ENCODE measurements at regions not wholly inside any gene's neighbourhood (a gene's known extent, or its start where the extent isn't known, plus 50 kb on each side); places are given as distances from the start of the nearest gene placed in this dataset.
"Not testable (repeated sequence)": the region's sequence is repeated elsewhere in the genome, so short reads cannot be mapped to it uniquely, and the experiment has no call there.

- TF ChIP-seq, protein P1, sequence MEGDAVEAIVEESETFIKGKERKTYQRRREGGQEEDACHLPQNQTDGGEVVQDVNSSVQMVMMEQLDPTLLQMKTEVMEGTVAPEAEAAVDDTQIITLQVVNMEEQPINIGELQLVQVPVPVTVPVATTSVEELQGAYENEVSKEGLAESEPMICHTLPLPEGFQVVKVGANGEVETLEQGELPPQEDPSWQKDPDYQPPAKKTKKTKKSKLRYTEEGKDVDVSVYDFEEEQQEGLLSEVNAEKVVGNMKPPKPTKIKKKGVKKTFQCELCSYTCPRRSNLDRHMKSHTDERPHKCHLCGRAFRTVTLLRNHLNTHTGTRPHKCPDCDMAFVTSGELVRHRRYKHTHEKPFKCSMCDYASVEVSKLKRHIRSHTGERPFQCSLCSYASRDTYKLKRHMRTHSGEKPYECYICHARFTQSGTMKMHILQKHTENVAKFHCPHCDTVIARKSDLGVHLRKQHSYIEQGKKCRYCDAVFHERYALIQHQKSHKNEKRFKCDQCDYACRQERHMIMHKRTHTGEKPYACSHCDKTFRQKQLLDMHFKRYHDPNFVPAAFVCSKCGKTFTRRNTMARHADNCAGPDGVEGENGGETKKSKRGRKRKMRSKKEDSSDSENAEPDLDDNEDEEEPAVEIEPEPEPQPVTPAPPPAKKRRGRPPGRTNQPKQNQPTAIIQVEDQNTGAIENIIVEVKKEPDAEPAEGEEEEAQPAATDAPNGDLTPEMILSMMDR (conservative IDR thresholded peaks at IDR 0.05; ENCODE audit: low read length): no peak
- no peak overlapping the region for H3K4me3 ChIP-seq (ENCODE audit: low read length)
- DNase-seq (ENCODE audit: low read depth): peak; percentile 41
These were observed 82.4 kb upstream of the MAGI3 start for GRCh38 chr1:113307771-113308445.

GRCh38 chr1:113312651-113313050 is 77.7 kb upstream of the MAGI3 start:
- not testable (repeated sequence) for DNase-seq (ENCODE audit: low read depth); H3K4me3 ChIP-seq (ENCODE audit: low read length)

DNA sequence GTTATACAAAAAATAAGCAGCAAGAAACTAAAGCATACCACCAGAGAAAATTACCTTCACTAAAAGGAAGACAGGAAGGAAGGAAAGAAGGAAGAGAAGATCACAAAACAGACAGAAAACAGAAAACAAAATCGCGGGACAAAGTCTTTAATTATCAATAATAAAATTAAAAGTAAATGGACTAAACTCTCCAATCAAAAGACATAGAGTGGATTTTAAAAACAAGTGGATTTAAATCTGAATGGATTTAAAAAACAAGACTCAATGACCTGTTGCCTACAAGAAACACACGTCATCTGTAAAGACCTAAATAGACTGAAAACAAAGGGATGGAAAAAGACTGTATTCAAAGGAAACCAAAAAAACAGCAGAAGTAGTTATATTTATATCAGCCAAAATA is 75.7 kb upstream of the MAGI3 start:
- H3K4me3 ChIP-seq (ENCODE audit: low read length): no peak overlapping the region
- no peak for DNase-seq (ENCODE audit: low read depth)
- TF ChIP-seq, protein P1 (conservative IDR thresholded peaks at IDR 0.05; ENCODE audit: low read length): no peak

GRCh38 chr1:113320272-113320671 is 70.0 kb upstream of the MAGI3 start:
- H3K4me3 ChIP-seq (ENCODE audit: low read length): no peak overlapping the region
- TF ChIP-seq, protein P1 (conservative IDR thresholded peaks at IDR 0.05; ENCODE audit: low read length): no peak
- no peak for DNase-seq (ENCODE audit: low read depth)

DNA sequence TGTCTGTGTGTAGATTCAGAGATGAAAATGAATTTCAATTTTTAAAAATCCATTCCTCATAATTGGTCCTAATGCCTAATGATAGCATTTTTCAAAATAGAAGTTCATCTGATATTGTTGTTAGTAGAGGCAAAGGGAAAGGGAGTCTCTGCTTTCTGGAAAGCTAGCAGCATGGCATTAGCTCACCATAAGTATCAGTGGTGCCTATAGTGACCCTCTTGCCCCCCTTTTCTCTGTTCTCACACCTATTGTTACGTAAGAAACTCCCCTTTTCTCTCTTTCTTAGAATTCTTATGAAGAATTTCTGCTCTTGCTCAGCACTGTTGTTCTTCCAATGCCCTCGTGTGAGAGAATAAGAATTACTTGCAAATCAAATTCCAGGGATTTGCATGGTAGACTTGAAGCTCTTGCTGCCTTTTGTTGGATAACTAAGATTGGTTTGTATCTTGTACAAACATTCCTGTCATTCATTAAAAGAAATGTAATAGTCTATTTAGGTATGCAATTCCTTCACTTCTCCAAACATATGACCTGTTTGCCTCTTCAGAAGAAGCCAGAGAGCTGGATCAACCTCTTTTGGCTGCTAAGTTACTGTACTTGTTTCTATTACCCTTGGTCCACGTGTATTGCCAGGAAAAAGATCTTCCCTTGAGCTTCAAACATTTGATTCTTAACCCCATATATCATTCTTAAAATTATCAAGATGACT is 69.2 kb upstream of the MAGI3 start:
- TF ChIP-seq, protein P1 (conservative IDR thresholded peaks at IDR 0.05; ENCODE audit: low read length): no peak
- peak; percentile 6 for DNase-seq (ENCODE audit: low read depth)
- no peak overlapping the region for H3K4me3 ChIP-seq (ENCODE audit: low read length)

GRCh38 chr1:113321771-113322387 is 68.4 kb upstream of the MAGI3 start:
- no peak overlapping the region for H3K4me3 ChIP-seq (ENCODE audit: low read length)
- DNase-seq (ENCODE audit: low read depth): peak; percentile 10
- TF ChIP-seq, protein P1 (conservative IDR thresholded peaks at IDR 0.05; ENCODE audit: low read length): no peak

- no peak overlapping the region for H3K4me3 ChIP-seq (ENCODE audit: low read length)
- TF ChIP-seq, protein P1 (conservative IDR thresholded peaks at IDR 0.05; ENCODE audit: low read length): no peak
- DNase-seq (ENCODE audit: low read depth): no peak
These were observed 67.9 kb upstream of the MAGI3 start for GRCh38 chr1:113322439-113322838.

Measured in AG10803 (cell line).